Osteoblast (primary cell): ENCODE measurements at regions not wholly inside any gene's neighbourhood (a gene's known extent, or its start where the extent isn't known, plus 50 kb on each side); places are given as distances from the start of the nearest gene placed in this dataset.

Experiments used
- DNase-seq: peaks from one replicate; pipeline ENCODE4 v3.0.0; 2011; ENCODE audit warnings: low spot score, mixed read lengths; ENCODE audit not compliant: insufficient read length; ENCODE audit errors: missing footprints
- H2AFZ ChIP-seq: 2 replicates; pipeline ENCODE4 v1.6.0; 2011; ENCODE audit warnings: mild to moderate bottlenecking, low read length
- H3K27ac ChIP-seq: 2 replicates; pipeline ENCODE4 v1.5.1; 2011; ENCODE audit warnings: mild to moderate bottlenecking, low read depth, low read length, moderate library complexity
- H3K27me3 ChIP-seq: 2 replicates; pipeline ENCODE4 v1.6.0; 2012; ENCODE audit warnings: mild to moderate bottlenecking, control low read depth, inconsistent platforms, low read length, moderate library complexity; ENCODE audit not compliant: insufficient read depth
- H3K36me3 ChIP-seq: 2 replicates; pipeline ENCODE4 v1.5.1; 2011; ENCODE audit warnings: mild to moderate bottlenecking, low read length, control low read depth, moderate library complexity; ENCODE audit not compliant: insufficient read depth
- H3K4me1 ChIP-seq: 2 replicates; pipeline ENCODE4 v1.5.1; 2011; ENCODE audit warnings: mild to moderate bottlenecking, low read length, control low read depth, moderate library complexity; ENCODE audit not compliant: insufficient read depth
- H3K4me2 ChIP-seq: 2 replicates; pipeline ENCODE4 v1.6.0; 2011; ENCODE audit warnings: mild to moderate bottlenecking, low read length; ENCODE audit not compliant: insufficient read depth
- H3K4me3 ChIP-seq: fragments of 200-600 bp; sonication (generic); 3 replicates; pipeline ENCODE4 v1.5.1; 2012; ENCODE audit warnings: mild to moderate bottlenecking, low read length, inconsistent platforms; ENCODE audit not compliant: insufficient read depth
- H3K79me2 ChIP-seq: 2 replicates; pipeline ENCODE4 v1.6.0; 2012; ENCODE audit warnings: mild to moderate bottlenecking, low read length, control low read depth, inconsistent platforms; ENCODE audit not compliant: insufficient read depth
- H3K9me3 ChIP-seq: 2 replicates; pipeline ENCODE4 v1.5.1; 2011; ENCODE audit warnings: low read depth, low read length, control low read depth
- H4K20me1 ChIP-seq: 2 replicates; pipeline ENCODE4 v1.6.0; 2012; ENCODE audit warnings: mild to moderate bottlenecking, low read length, control low read depth; ENCODE audit not compliant: insufficient read depth
- CTCF ChIP-seq: IDR thresholded peaks from 2 replicates; pipeline ENCODE4 v1.5.1; 2011; ENCODE audit warnings: mild to moderate bottlenecking, low read depth, low read length, moderate library complexity; ENCODE audit errors: extremely low read depth

GRCh38 chr2:240298803-240299709 is 136.4 kb upstream of the GPC1 start:
- Histone ChIP-seq H3K4me3 (no peak overlapping the region), H3K36me3 (no peaks in the 10 kb centered on the region), H3K27ac (no peak overlapping the region), H2AFZ (no peak overlapping the region), H4K20me1 (no peaks in the 10 kb centered on the region), H3K27me3 (peaks cover 2% of the 10 kb centered on the region), H3K4me2 (no peak overlapping the region), H3K79me2 (no peaks in the 10 kb centered on the region), H3K9me3 (no peaks in the 10 kb centered on the region), H3K4me1 (no peaks in the 10 kb centered on the region)
- peak; percentile 74 for DNase-seq
- TF ChIP-seq CTCF, result no peak

DNA sequence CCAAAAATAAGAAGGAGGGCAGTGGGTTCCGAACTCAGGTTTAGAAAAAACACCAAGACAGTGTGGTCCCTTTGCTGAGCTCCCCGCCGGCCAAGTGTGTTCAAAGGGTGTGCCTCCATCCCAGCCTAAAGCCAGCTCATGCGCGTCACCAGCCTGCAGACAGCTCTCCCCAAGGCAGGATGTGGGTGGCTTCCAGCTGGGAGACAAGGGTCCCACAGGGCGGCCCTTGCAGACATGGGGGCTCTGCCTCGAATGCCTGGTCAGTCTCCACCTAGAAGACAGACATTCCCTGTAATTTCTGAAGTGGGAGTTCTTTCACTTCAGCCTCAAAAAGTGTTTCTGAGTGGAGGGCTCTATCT is 135.8 kb upstream of the GPC1 start:
- H3K36me3 ChIP-seq, result no peaks in the 10 kb centered on the region
- no peaks in the 10 kb centered on the region for H3K4me1 ChIP-seq
- no peak overlapping the region for H3K4me3 ChIP-seq
- no peaks in the 10 kb centered on the region for H3K79me2 ChIP-seq
- H2AFZ ChIP-seq, result no peak overlapping the region
- DNase-seq, result peak; percentile 36
- H3K27me3 ChIP-seq, result peaks cover 2% of the 10 kb centered on the region
- no peak overlapping the region for H3K4me2 ChIP-seq
- H3K27ac ChIP-seq, result no peak overlapping the region
- TF ChIP-seq CTCF, result no peak
- no peaks in the 10 kb centered on the region for H3K9me3 ChIP-seq
- H4K20me1 ChIP-seq, result no peaks in the 10 kb centered on the region

- Histone ChIP-seq H3K27ac (no peak overlapping the region), H3K27me3 (peaks cover 2% of the 10 kb centered on the region), H4K20me1 (no peaks in the 10 kb centered on the region), H3K4me3 (no peak overlapping the region), H3K4me1 (no peaks in the 10 kb centered on the region), H3K36me3 (no peaks in the 10 kb centered on the region), H2AFZ (no peak overlapping the region), H3K4me2 (no peak overlapping the region), H3K79me2 (no peaks in the 10 kb centered on the region), H3K9me3 (no peaks in the 10 kb centered on the region)
- no peak for TF ChIP-seq CTCF
- peak; percentile 88 for DNase-seq
Observed at GRCh38 chr2:240300261-240300821, 135.1 kb upstream of the GPC1 start.

GRCh38 chr2:240300840-240301239 is 134.6 kb upstream of the GPC1 start:
- TF ChIP-seq CTCF, result no peak
- H3K27ac ChIP-seq, result no peak overlapping the region
- no peak overlapping the region for H3K4me3 ChIP-seq
- DNase-seq, result no peak
- H3K36me3 ChIP-seq, result no peaks in the 10 kb centered on the region
- H3K4me1 ChIP-seq, result no peaks in the 10 kb centered on the region
- H3K27me3 ChIP-seq, result peaks cover 2% of the 10 kb centered on the region
- no peaks in the 10 kb centered on the region for H3K79me2 ChIP-seq
- no peaks in the 10 kb centered on the region for H3K9me3 ChIP-seq
- H3K4me2 ChIP-seq, result no peak overlapping the region
- H2AFZ ChIP-seq, result no peak overlapping the region
- H4K20me1 ChIP-seq, result no peaks in the 10 kb centered on the region
